SHP77 treated with DMSO at 0.1 percent for 48 hours (cell line): ENCODE measurements at regions not wholly inside any gene's neighbourhood (a gene's known extent, or its start where the extent isn't known, plus 50 kb on each side); places are given as distances from the start of the nearest gene placed in this dataset.
"Not testable (repeated sequence)": the region's sequence is repeated elsewhere in the genome, so short reads cannot be mapped to it uniquely, and the experiment has no call there.

Experiments used
- DNase-seq: peaks from one replicate; lab custom pipeline; 2025; lab: John Stamatoyannopoulos, UW

GRCh38 chr6:27582928-27583725 is 110.2 kb upstream of the ZNF184 start:
- DNase-seq: peak; percentile 48

- no peak for DNase-seq
Observed at GRCh38 chr6:27579973-27580372, 107.1 kb upstream of the ZNF184 start.

GRCh38 chr6:27577922-27578321 is 105.0 kb upstream of the ZNF184 start:
- no peak for DNase-seq

- no peak for DNase-seq
Observed at GRCh38 chr6:27575594-27576361, 102.9 kb upstream of the ZNF184 start.

- no peak for DNase-seq
Observed at GRCh38 chr6:27568226-27568897, 95.5 kb upstream of the ZNF184 start.

GRCh38 chr6:27565839-27566779 is 93.2 kb upstream of the ZNF184 start:
- no peak for DNase-seq

GRCh38 chr6:27562027-27562410 is 89.1 kb upstream of the ZNF184 start:
- no peak for DNase-seq

- DNase-seq: no peak
Observed at GRCh38 chr6:27558028-27558724, 85.3 kb upstream of the ZNF184 start.

- DNase-seq: no peak
Observed at GRCh38 chr6:27556406-27556805, 83.5 kb upstream of the ZNF184 start.

- DNase-seq: peak; percentile 85
Observed at GRCh38 chr6:27553123-27553904, 80.4 kb upstream of the ZNF184 start.

- DNase-seq: no peak
Observed at GRCh38 chr6:27551607-27552006, 78.7 kb upstream of the ZNF184 start.

GRCh38 chr6:27550692-27551091 is 77.8 kb upstream of the ZNF184 start:
- DNase-seq: no peak

GRCh38 chr6:27549241-27549598 is 76.3 kb upstream of the ZNF184 start:
- peak; percentile 13 for DNase-seq

- peak; percentile 17 for DNase-seq
Observed at GRCh38 chr6:27547157-27548075, 74.5 kb upstream of the ZNF184 start.

GRCh38 chr6:27546522-27546921 is 73.6 kb upstream of the ZNF184 start:
- DNase-seq: no peak

- no peak for DNase-seq
Observed at GRCh38 chr6:27545271-27546046, 72.6 kb upstream of the ZNF184 start.

- no peak for DNase-seq
Observed at GRCh38 chr6:27544612-27545260, 71.8 kb upstream of the ZNF184 start.

- not testable (repeated sequence) for DNase-seq
Observed at GRCh38 chr6:27544135-27544534, 71.2 kb upstream of the ZNF184 start.
